ENCODE measurements at regions not wholly inside any gene's neighbourhood (a gene's known extent, or its start where the extent isn't known, plus 50 kb on each side); places are given as distances from the start of the nearest gene placed in this dataset.
A peak's percentile ranks its signal among the peaks of the same experiment; 100 is the strongest.
"Not testable (repeated sequence)": the region's sequence is repeated elsewhere in the genome, so short reads cannot be mapped to it uniquely, and the experiment has no call there.

DNA sequence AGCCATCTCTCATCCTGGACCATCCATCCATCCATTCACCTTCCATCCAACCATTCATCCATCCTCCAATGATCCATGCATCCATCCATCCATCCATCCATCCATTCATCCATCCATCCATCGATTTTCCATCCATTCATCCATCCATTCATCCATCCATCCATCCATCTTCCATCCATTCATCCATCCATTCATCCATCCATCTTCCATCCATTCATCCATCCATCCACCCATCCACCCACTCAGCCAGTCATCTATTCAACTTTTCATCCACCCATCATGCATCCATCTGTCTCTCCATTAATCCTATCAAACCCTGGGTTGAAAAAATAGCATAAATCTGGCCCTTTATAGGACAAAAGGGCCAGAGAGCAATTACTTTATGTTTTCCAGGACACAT lies 158.3 kb upstream of the WSCD1 start:
- DNase-seq: no peak

GRCh38 chr17:5913032-5913531 lies 157.1 kb upstream of the WSCD1 start:
- no peak for DNase-seq

GRCh38 chr17:5913641-5914040 lies 156.5 kb upstream of the WSCD1 start:
- no peak for DNase-seq

- DNase-seq: no peak
These were observed 154.8 kb upstream of the WSCD1 start for GRCh38 chr17:5915337-5915736.

DNA sequence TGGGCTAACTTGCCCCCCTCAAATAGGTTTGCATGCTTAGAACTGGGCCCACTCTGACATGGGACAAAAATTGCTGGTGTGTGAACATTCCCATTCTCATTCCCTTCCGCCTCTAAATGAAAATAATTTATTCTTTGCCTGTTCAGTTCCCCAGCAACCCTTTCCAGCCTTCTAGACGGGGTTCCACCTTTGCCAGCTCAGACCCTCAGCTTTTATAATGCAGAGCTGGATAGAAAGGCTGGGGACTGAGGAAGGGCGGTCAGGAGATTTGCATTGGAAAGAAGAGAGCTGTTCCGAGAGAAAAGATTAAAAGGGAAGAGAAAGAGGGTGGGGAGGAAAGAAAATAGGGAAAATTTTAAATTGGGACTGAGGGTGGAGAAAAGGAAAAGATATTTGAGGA lies 151.1 kb upstream of the WSCD1 start:
- no peak for DNase-seq

GRCh38 chr17:5921512-5922282 lies 148.5 kb upstream of the WSCD1 start:
- no peak for DNase-seq

GRCh38 chr17:5922476-5922875 lies 147.7 kb upstream of the WSCD1 start:
- no peak for DNase-seq

- no peak for DNase-seq
These were observed 140.5 kb upstream of the WSCD1 start for GRCh38 chr17:5929721-5930120.

DNA sequence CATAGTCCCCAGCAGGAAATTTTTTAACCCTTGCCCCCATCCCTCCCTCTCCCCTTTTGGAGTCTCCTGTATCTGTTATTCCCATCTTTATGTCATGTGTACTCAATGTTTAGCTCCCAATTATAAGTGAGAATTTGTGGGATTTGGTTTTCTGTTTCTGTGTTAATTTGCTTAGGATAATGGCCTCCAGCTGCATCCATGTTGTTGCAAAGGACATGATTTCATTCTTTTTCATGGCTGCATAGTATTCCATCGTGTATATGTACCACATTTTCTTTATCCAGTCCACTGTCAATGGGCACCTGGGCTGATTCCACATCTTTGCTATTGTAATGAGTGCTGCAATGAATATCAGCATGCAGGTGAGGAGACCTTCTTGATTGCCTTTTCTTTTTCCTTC lies 139.6 kb upstream of the WSCD1 start:
- not testable (repeated sequence) for DNase-seq

GRCh38 chr17:5931616-5932015 lies 138.6 kb upstream of the WSCD1 start:
- DNase-seq: no peak

DNA sequence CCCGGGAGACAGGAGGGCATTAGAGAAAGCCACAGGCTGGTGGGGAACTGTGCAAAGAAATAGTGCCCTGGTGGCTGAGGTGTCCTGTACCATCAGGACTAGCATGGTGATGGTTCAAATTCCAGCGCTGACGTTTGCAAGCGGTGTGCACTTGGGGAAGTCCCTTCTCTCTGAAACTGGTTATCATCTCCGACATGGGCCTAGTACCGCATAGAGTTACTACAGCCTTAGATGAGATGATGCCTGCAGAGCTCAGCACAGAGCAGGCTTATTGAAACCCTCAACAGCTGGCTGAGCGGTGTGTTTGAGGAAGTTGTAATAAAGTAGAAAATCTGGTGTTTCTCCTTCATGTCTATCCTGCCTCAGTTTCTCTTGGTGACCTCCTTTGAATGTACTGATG lies 136.7 kb upstream of the WSCD1 start:
- no peak for DNase-seq

DNA sequence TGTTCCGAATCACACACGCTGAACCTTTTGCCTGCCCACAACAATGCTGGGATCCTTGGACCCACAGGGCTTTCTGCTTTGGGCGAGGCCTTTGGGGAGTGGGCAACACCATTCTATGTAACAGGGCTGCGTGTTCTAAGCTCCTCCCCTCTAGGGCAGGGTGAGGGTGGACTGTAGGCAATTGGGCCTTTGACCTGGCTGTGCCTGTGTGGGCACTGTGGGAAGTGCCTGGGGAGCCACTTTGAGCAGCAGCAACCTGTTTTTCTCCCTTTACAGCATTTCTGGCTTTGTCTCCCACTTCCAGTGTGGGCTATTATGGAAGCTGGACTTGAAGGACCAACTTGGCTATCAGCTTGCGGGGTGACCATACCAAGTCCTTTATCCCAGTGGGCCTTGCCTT lies 128.9 kb upstream of the WSCD1 start:
- DNase-seq: no peak

- DNase-seq: peak; percentile 44
These were observed 127.5 kb upstream of the WSCD1 start for GRCh38 chr17:5942687-5943086.

GRCh38 chr17:5943232-5943631 lies 126.9 kb upstream of the WSCD1 start:
- DNase-seq: no peak

DNA sequence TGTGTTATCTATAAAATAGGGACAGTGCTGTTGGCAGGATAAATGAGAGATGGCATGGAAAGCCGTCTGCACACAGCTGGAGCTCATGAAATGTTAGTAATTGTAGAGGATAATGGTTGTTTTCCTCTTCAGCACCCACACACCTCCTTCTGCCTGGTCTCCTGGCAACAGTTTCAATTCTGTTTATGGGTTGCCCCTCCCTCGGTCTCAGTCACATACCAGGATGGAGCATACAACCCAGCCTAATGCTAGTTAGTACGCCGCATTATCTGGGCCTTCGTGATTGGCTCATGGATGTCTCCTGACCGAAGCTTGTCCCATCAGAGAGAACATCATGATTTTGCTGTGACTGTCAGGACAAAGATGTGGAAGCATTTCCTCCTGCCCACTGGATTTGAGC lies 126.2 kb upstream of the WSCD1 start:
- DNase-seq: no peak

GRCh38 chr17:5947701-5948180 lies 122.4 kb upstream of the WSCD1 start:
- no peak for DNase-seq

- no peak for DNase-seq
These were observed 121.4 kb upstream of the WSCD1 start for GRCh38 chr17:5948811-5949210.

DNA sequence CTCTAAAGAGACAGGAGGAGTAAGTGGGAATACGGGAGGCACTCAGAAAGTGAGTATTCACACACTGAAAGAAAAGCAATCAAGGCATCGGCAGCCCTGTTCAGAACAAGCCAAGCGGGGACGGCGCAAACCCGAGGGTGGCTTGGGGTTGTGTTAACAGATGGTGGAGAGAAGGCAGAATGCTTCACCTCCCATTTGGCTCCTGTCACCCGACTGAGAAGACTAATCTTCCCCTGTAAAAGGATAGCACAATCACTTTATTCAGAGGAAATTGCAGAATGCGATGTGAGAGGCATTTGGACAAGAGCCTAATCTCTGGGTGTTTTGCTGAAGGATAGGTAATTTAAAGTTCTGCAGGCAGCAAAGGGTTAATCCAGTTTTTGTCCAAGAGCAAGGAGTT lies 119.3 kb upstream of the WSCD1 start:
- no peak for DNase-seq

GRCh38 chr17:5951912-5952311 lies 118.3 kb upstream of the WSCD1 start:
- no peak for DNase-seq

DNA sequence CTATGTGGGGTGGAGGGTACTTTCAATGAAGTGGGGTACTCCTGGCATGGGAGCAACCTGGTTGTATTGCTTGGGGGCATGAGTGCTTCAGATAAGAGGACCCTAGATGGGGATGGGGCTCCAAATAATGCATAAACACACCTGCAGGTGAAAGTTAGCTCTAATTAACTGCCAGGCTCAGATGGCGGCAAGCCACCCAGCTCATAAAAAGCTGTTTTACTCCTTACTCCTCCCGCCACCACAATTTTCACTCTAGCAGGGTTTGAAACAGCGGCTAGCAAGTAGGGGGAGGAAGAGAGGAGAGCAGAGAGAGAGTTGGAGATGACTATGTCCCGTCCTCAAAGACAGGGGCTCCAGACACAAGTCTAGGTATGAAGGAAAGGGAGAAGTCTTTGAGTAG lies 117.7 kb upstream of the WSCD1 start:
- DNase-seq: no peak

GRCh38 chr17:5955764-5956163 lies 114.4 kb upstream of the WSCD1 start:
- DNase-seq: no peak

DNA sequence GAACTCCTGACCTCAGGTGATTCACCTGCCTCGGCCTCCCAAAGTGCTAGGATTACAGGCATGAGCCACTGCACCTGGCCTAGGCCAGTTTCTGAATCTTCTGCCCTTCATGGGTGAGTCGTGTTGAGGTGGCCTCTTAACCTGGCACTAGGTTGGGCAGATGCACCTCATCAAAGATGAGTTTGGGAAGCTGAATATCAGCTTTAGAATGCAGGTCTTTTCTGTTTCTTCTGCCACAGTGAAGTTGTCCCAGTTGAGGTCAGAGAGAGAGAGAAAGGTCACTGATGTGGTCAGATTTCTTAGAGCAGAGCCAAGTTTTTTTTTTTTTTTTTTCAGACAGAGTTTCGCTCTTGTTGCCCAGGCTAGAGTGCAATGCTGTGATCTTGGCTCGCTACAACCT lies 111.3 kb upstream of the WSCD1 start:
- no peak for DNase-seq

GRCh38 chr17:5962371-5962770 lies 107.8 kb upstream of the WSCD1 start:
- no peak for DNase-seq

DNA sequence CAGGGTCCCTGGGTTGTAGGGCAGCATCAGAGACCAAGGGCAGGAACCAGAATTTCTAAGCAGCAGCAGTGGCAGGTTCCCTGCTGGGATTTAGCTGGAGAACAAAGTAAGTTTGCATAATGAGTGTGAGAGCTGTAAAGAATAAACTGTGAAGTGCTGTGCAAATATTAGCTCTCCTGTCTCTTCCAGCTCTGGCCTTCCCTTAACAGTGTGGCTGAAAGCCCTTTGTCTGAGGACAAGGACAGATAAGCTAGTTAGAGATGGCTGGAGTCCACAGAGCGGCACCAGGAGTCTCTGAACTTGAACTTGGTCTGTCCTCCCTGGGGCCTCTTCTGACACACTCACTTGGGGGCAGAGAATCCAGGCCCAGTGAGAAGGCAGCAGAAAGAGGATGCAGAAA lies 98.2 kb upstream of the WSCD1 start:
- no peak for DNase-seq

DNA sequence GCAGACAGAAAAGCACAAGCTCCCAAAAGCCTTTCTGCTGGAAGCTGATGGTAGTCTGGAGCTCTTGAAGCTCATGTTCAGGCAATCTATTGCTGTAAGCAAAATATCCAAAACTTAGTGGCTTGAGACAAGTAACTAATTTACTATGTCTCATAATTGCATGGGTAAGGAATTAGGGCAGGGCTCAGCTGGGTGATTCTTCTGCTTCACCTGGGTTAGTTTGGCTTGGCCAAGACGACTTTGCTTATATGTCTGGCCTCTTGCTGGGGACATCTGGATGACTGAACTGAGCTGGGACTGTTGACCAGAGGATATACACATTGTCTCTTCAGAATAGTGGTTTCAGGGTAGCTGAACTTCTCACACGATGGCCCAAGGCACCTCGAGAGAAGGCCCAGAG lies 96.8 kb upstream of the WSCD1 start:
- no peak for DNase-seq
